ENCODE measurements at regions not wholly inside any gene's neighbourhood (a gene's known extent, or its start where the extent isn't known, plus 50 kb on each side); places are given as distances from the start of the nearest gene placed in this dataset.
A peak's percentile ranks its signal among the peaks of the same experiment; 100 is the strongest.

- DNase-seq (ENCODE audit: low spot score): no peak
Measured at GRCh38 chr20:39700528-39700927, 738.4 kb downstream of the DHX35 start.

GRCh38 chr20:39699166-39699725 lies 737.1 kb downstream of the DHX35 start:
- DNase-seq (ENCODE audit: low spot score): no peak

GRCh38 chr20:39698752-39699151 lies 736.6 kb downstream of the DHX35 start:
- DNase-seq (ENCODE audit: low spot score): no peak

- no peak for DNase-seq (ENCODE audit: low spot score)
Measured at GRCh38 chr20:39691151-39691862, 729.2 kb downstream of the DHX35 start.

GRCh38 chr20:39676857-39677391 lies 714.8 kb downstream of the DHX35 start:
- peak; percentile 18 for DNase-seq (ENCODE audit: low spot score)

- no peak for DNase-seq (ENCODE audit: low spot score)
Measured at GRCh38 chr20:39676241-39676640, 714.1 kb downstream of the DHX35 start.

- DNase-seq (ENCODE audit: low spot score): no peak
Measured at GRCh38 chr20:39674842-39675241, 712.7 kb downstream of the DHX35 start.

- DNase-seq (ENCODE audit: low spot score): no peak
Measured at GRCh38 chr20:39670988-39671387, 708.8 kb downstream of the DHX35 start.

- no peak for DNase-seq (ENCODE audit: low spot score)
Measured at GRCh38 chr20:39669659-39670058, 707.5 kb downstream of the DHX35 start.

- DNase-seq (ENCODE audit: low spot score): no peak
Measured at GRCh38 chr20:39668038-39668437, 705.9 kb downstream of the DHX35 start.

- peak; percentile 15 for DNase-seq (ENCODE audit: low spot score)
Measured at GRCh38 chr20:39661833-39662232, 699.7 kb downstream of the DHX35 start.

GRCh38 chr20:39660965-39661364 lies 698.8 kb downstream of the DHX35 start:
- no peak for DNase-seq (ENCODE audit: low spot score)

- no peak for DNase-seq (ENCODE audit: low spot score)
Measured at GRCh38 chr20:39660226-39660625, 698.1 kb downstream of the DHX35 start.

- no peak for DNase-seq (ENCODE audit: low spot score)
Measured at GRCh38 chr20:39658662-39659409, 696.7 kb downstream of the DHX35 start.

GRCh38 chr20:39654171-39654570 lies 692.0 kb downstream of the DHX35 start:
- DNase-seq (ENCODE audit: low spot score): no peak

- no peak for DNase-seq (ENCODE audit: low spot score)
Measured at GRCh38 chr20:39651645-39652325, 689.6 kb downstream of the DHX35 start.

GRCh38 chr20:39646874-39647413 lies 684.8 kb downstream of the DHX35 start:
- no peak for DNase-seq (ENCODE audit: low spot score)

- DNase-seq (ENCODE audit: low spot score): no peak
Measured at GRCh38 chr20:39645131-39645530, 683.0 kb downstream of the DHX35 start.

GRCh38 chr20:39643292-39643691 lies 681.1 kb downstream of the DHX35 start:
- DNase-seq (ENCODE audit: low spot score): no peak

GRCh38 chr20:39641423-39641822 lies 679.3 kb downstream of the DHX35 start:
- DNase-seq (ENCODE audit: low spot score): no peak

GRCh38 chr20:39640147-39640546 lies 678.0 kb downstream of the DHX35 start:
- no peak for DNase-seq (ENCODE audit: low spot score)

- no peak for DNase-seq (ENCODE audit: low spot score)
Measured at GRCh38 chr20:39638731-39639130, 676.6 kb downstream of the DHX35 start.
